Fibroblast of pulmonary artery (primary cell): ENCODE measurements at regions not wholly inside any gene's neighbourhood (a gene's known extent, or its start where the extent isn't known, plus 50 kb on each side); places are given as distances from the start of the nearest gene placed in this dataset.

ENCODE experiments used
- DNase-seq: peaks from one replicate; pipeline ENCODE4 v3.0.0-alpha.2; 2010; ENCODE audit warnings: low read depth
- H3K4me3 ChIP-seq: replicated peaks from 2 replicates; pipeline ENCODE4 v1.5.1; 2011; ENCODE audit warnings: low read depth, mild to moderate bottlenecking, control low read depth, low read length, moderate library complexity
- CTCF ChIP-seq: IDR thresholded peaks from 2 replicates; pipeline ENCODE4 v1.5.1; 2011; ENCODE audit warnings: mild to moderate bottlenecking, control low read depth, low read length, inconsistent platforms; ENCODE audit errors: missing control alignments

DNA sequence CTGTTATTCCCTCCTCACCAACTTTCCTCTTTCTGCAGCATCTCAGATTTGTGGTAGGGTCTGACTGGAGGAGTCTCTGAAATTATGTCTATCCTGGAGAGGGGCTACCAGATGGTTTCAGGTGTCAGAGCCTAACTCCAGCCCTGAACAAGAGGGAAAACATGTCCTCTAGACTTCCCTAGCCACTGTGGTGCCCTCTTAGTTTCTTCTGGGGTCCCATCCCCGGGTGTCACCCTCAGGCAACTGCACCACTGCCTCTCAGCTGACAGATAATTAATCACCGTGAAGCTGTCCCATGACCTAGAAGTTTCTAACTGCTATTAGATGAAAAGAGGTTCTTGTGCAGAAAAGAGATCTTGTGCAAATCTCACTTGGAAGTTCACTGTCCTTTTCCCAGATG lies 95.1 kb upstream of the CELF4 start:
- H3K4me3 ChIP-seq = no peak overlapping the region
- DNase-seq = no peak
- TF ChIP-seq CTCF = no peak

DNA sequence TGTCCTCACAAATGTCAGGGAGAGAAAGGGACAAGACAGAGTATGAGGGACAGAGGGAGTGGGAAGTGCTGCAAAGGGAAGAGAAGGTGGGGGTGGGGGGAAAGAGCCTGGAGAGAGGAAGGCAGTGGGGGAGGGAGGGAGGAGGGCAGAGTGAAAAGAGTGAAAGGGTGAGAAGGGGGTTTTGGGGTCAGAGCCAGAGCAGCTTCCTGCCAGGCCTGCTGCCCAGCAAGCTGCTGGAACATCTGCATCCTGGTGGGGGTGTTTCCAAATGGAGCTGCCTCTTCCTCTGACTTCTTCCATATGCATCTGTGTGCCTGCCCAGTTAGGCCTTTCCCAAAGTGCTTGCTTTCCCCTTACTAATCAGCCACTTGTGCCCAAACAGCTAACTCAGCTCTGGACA lies 94.3 kb upstream of the CELF4 start:
- H3K4me3 ChIP-seq = no peak overlapping the region
- DNase-seq = peak; percentile 46
- TF ChIP-seq CTCF = no peak

- no peak overlapping the region for H3K4me3 ChIP-seq
- no peak for TF ChIP-seq CTCF
- DNase-seq = no peak
Observed at GRCh38 chr18:37658894-37659293, 93.3 kb upstream of the CELF4 start.

DNA sequence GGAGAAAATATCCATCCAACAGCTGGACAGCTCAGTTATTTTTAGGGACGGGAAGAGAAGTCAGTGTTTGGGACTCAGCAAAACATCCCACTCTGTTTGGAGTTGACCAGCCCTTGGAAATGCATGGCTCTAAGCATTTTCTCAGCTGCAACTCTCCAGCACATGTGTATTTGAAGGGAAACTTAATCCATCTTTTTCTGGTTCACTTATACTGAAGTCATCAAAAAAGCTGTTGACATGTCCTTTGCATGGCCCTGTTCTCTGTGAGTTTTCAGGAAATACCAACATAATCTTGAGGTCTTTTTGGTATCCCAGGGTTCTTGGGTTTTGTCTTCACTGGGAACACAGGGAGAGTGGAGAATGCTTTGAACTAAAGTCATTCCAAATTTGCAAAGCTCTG lies 91.9 kb upstream of the CELF4 start:
- no peak for TF ChIP-seq CTCF
- H3K4me3 ChIP-seq = no peak overlapping the region
- peak; percentile 82 for DNase-seq

DNA sequence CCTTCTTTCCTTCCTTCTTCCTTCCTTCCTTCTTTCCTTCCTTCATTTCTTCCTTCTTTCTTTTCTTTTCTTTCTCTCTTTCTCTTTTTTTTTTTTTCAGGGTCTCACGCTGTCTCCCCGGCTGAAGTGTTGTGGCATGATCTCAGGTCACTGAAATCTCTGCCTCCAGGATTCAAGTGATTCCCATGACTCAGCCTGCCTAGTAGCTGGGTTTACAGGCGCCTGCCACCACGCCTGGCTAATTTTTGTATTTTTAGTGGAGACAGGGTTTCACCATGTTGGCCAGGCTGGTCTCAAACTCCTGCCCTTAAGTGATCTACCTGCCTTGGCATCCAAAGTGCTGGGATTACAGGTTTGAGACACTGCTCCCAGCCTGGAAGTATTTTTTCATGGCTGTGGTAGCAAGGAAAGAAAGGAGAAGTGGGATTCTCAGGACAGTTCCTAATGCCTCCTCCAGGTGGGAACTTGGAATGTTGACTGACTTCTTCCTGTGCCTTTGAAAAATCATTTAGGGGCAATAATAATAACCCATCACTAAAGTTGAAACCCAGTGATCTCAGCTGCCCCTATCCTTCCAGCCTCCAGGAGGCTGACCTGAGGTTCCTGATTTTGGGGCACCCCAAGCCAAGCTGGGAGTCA lies 89.3 kb upstream of the CELF4 start:
- H3K4me3 ChIP-seq = no peak overlapping the region
- DNase-seq = no peak
- no peak for TF ChIP-seq CTCF

DNA sequence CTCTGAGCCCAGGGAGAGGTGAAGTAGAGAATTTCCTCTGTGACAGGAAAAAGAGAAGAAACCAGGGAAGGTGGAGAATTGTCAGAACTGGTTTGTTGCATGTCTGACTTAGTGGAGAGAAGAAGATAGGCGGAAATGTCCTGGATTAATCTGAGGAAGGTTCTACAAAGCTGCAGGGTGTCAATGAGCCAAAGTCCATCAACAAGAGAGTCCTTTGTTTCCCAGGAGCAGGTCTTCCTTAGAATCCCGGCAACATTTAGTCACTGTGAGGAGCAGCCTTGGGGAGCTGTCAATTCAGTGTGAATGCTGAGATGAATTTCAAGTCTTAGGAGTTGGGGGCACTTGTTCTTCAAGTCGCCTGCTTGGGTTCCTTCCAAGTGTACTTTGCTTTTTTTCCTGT lies 88.4 kb upstream of the CELF4 start:
- DNase-seq = no peak
- TF ChIP-seq CTCF = no peak
- no peak overlapping the region for H3K4me3 ChIP-seq

GRCh38 chr18:37653618-37654017 lies 88.0 kb upstream of the CELF4 start:
- H3K4me3 ChIP-seq = no peak overlapping the region
- no peak for DNase-seq
- TF ChIP-seq CTCF = no peak
